ENCODE measurements at regions not wholly inside any gene's neighbourhood (a gene's known extent, or its start where the extent isn't known, plus 50 kb on each side); places are given as distances from the start of the nearest gene placed in this dataset.

DNA sequence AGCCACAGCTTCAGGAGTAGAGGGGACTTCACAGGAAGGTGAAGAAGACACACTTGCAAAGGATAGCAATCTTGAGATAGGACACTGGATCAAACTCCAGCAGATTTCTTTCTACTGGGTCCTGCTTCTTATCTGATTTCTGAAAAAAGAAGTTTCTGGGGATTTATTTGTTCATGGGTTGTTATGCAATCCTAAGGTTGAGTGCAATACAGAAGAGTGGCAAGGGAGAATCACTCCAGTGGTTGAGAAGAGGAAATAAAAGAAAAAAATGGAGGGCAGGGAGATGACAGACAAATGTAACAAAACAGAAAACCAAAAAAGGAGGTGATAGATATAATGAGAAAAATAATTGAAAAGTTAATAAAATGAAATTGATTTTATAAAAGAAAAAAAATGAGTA is 858.3 kb downstream of the TUSC7 start:
- ChIA-PET POLR2A (ENCODE audit: unreplicated experiment) (no interaction called here), CTCF (no interaction called here)
- no TSS peak for BruUV-seq (replicated peaks)
- Histone ChIP-seq H4K20me1 (ENCODE audit: low read length) (no peaks in the 10 kb centered on the region), H3F3A (ENCODE audit: low read length, unreplicated experiment) (no peaks in the 10 kb centered on the region), H3K4me1 (ENCODE audit: insufficient read depth, low read length) (no peaks in the 10 kb centered on the region), H2AFZ (ENCODE audit: low read length) (no peak overlapping the region), H3K9me2 (replicated peaks; ENCODE audit: low read length) (no peaks in the 10 kb centered on the region), H3K9me3 (ENCODE audit: low read length) (peaks cover 5% of the 10 kb centered on the region; the same call in 1 of the 2 replicates), H3K79me2 (ENCODE audit: low read length) (no peaks in the 10 kb centered on the region), H3K4me2 (ENCODE audit: low read length) (no peak overlapping the region), H3K27me3 (ENCODE audit: low read length) (no peaks in the 10 kb centered on the region), H3K9ac (ENCODE audit: low read length) (no peak overlapping the region), H3K4me3 (ENCODE audit: low read length) (no peak overlapping the region), H3K27ac (ENCODE audit: low read length) (no peak overlapping the region), H3K36me3 (ENCODE audit: low read depth, low read length) (no peaks in the 10 kb centered on the region)
- intact Hi-C loops (cut with micrococcal nuclease) = no loop called here
- ATAC-seq (no peak), DNase-seq (no peak)
- no peak for TF ChIP-seq EZH2 (IDR thresholded peaks at IDR 0.05; ENCODE audit: low read length, unreplicated experiment)
- TF ChIP-seq EZH2phosphoT487 (IDR thresholded peaks at IDR 0.05; ENCODE audit: borderline replicate concordance, low read length) = no peak
- no peak for TF ChIP-seq CTCF (conservative IDR thresholded peaks at IDR 0.05; ENCODE audit: low read depth, low read length)

- H3K4me1 ChIP-seq (ENCODE audit: insufficient read depth, low read length) = no peaks in the 10 kb centered on the region
- BruUV-seq (replicated peaks) = no TSS peak
- H3K9me3 ChIP-seq (ENCODE audit: low read length) = peaks cover 10% of the 10 kb centered on the region
- no peak overlapping the region for H3K4me3 ChIP-seq (ENCODE audit: low read length)
- no peak for ATAC-seq
- H4K20me1 ChIP-seq (ENCODE audit: low read length) = no peaks in the 10 kb centered on the region
- POLR2A ChIA-PET (ENCODE audit: unreplicated experiment) = no interaction called here
- no peak for DNase-seq
- no peaks in the 10 kb centered on the region for H3K36me3 ChIP-seq (ENCODE audit: low read depth, low read length)
- no peaks in the 10 kb centered on the region for H3K79me2 ChIP-seq (ENCODE audit: low read length)
- H3F3A ChIP-seq (ENCODE audit: low read length, unreplicated experiment) = no peaks in the 10 kb centered on the region
- H2AFZ ChIP-seq (ENCODE audit: low read length) = no peak overlapping the region
- H3K27ac ChIP-seq (ENCODE audit: low read length) = no peak overlapping the region
- no peak overlapping the region for H3K9ac ChIP-seq (ENCODE audit: low read length)
- CTCF ChIA-PET = no interaction called here
- intact Hi-C loops (cut with micrococcal nuclease) = no loop called here
- TF ChIP-seq EZH2phosphoT487 (IDR thresholded peaks at IDR 0.05; ENCODE audit: borderline replicate concordance, low read length) (no peak), EZH2 (IDR thresholded peaks at IDR 0.05; ENCODE audit: low read length, unreplicated experiment) (no peak), CTCF (conservative IDR thresholded peaks at IDR 0.05; ENCODE audit: low read depth, low read length) (no peak)
- H3K4me2 ChIP-seq (ENCODE audit: low read length) = no peak overlapping the region
- no peaks in the 10 kb centered on the region for H3K27me3 ChIP-seq (ENCODE audit: low read length)
- no peaks in the 10 kb centered on the region for H3K9me2 ChIP-seq (replicated peaks; ENCODE audit: low read length)
These were observed 863.2 kb downstream of the TUSC7 start for GRCh38 chr3:117572786-117573185.

- Histone ChIP-seq H3K4me2 (ENCODE audit: low read length) (no peak overlapping the region), H3K9me3 (ENCODE audit: low read length) (peaks cover 19% of the 10 kb centered on the region), H3K9me2 (replicated peaks; ENCODE audit: low read length) (no peaks in the 10 kb centered on the region), H2AFZ (ENCODE audit: low read length) (no peak overlapping the region), H3F3A (ENCODE audit: low read length, unreplicated experiment) (no peaks in the 10 kb centered on the region), H3K9ac (ENCODE audit: low read length) (no peak overlapping the region), H3K4me1 (ENCODE audit: insufficient read depth, low read length) (no peaks in the 10 kb centered on the region), H3K79me2 (ENCODE audit: low read length) (no peaks in the 10 kb centered on the region), H3K27ac (ENCODE audit: low read length) (no peak overlapping the region), H3K4me3 (ENCODE audit: low read length) (no peak overlapping the region), H3K36me3 (ENCODE audit: low read depth, low read length) (no peaks in the 10 kb centered on the region), H4K20me1 (ENCODE audit: low read length) (no peaks in the 10 kb centered on the region), H3K27me3 (ENCODE audit: low read length) (no peaks in the 10 kb centered on the region)
- CTCF ChIA-PET = no interaction called here
- no TSS peak for BruUV-seq (replicated peaks)
- POLR2A ChIA-PET (ENCODE audit: unreplicated experiment) = no interaction called here
- ATAC-seq = no peak
- intact Hi-C loops (cut with micrococcal nuclease) = no loop called here
- no peak for TF ChIP-seq EZH2phosphoT487 (IDR thresholded peaks at IDR 0.05; ENCODE audit: borderline replicate concordance, low read length)
- no peak for TF ChIP-seq EZH2 (IDR thresholded peaks at IDR 0.05; ENCODE audit: low read length, unreplicated experiment)
- no peak for TF ChIP-seq CTCF (conservative IDR thresholded peaks at IDR 0.05; ENCODE audit: low read depth, low read length)
- DNase-seq = no peak
These were observed 871.2 kb downstream of the TUSC7 start for GRCh38 chr3:117580806-117581205.

All from PC-3 (cell line).